ENCODE measurements at regions not wholly inside any gene's neighbourhood (a gene's known extent, or its start where the extent isn't known, plus 50 kb on each side); places are given as distances from the start of the nearest gene placed in this dataset.

- no peaks in the 10 kb centered on the region for H3K79me2 ChIP-seq (ENCODE audit: control insufficient read depth, insufficient read depth, low read length)
- DNase-seq (ENCODE audit: low read depth, low spot score) = no peak
- H2AFZ ChIP-seq (ENCODE audit: low read depth, low read length) = no peak overlapping the region
- H3K4me1 ChIP-seq (ENCODE audit: control insufficient read depth, extremely low read depth, insufficient read depth, low read length) = no peaks in the 10 kb centered on the region
- no peaks in the 10 kb centered on the region for H4K20me1 ChIP-seq (replicated peaks; ENCODE audit: control insufficient read depth, extremely low read depth, insufficient read depth, low read length)
- intact Hi-C loops (cut with micrococcal nuclease) = no loop called here
- FAIRE-seq = no peak
- no peak overlapping the region for H3K4me2 ChIP-seq (ENCODE audit: insufficient read depth, low read length)
- ChIA-PET POLR2A (no interaction called here), CTCF (no interaction called here)
- H3K9me1 ChIP-seq (replicated peaks; ENCODE audit: control insufficient read depth, extremely low read depth, insufficient read depth, low read length) = no peaks in the 10 kb centered on the region
- TF ChIP-seq FOS (IDR thresholded peaks at IDR 0.05; ENCODE audit: borderline replicate concordance, insufficient read depth, low read length) (no peak), EZH2 (IDR thresholded peaks at IDR 0.05; ENCODE audit: borderline replicate concordance, low read depth, low read length, severe bottlenecking) (no peak)
- TF ChIP-seq, protein P1, sequence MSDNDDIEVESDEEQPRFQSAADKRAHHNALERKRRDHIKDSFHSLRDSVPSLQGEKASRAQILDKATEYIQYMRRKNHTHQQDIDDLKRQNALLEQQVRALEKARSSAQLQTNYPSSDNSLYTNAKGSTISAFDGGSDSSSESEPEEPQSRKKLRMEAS (IDR thresholded peaks at IDR 0.05; ENCODE audit: insufficient read depth, insufficient read length) = no peak
- H3K4me3 ChIP-seq (replicated peaks in 1 of 3; ENCODE audit: insufficient read depth in 1 of 3, low read depth in 1 of 3, low read length in 3 of 3) = no peak overlapping the region
- H3K36me3 ChIP-seq (ENCODE audit: control insufficient read depth in 2 of 2, extremely low read depth in 1 of 2, insufficient read depth in 2 of 2, low read length in 2 of 2) = no peaks in the 10 kb centered on the region
- H3K9me3 ChIP-seq (replicated peaks; ENCODE audit: control insufficient read depth, insufficient read depth, low read length) = no peaks in the 10 kb centered on the region
- H3K9ac ChIP-seq (replicated peaks; ENCODE audit: extremely low read depth, insufficient read depth, low read length) = no peak overlapping the region
- H3K27ac ChIP-seq (ENCODE audit: insufficient read depth, low read depth, low read length) = no peak overlapping the region
- no TSS peak for BruUV-seq (replicated peaks)
- dilution Hi-C loops (cut with MboI; ENCODE audit: extremely low pct_ligation_motif_present, low sequenced_read_pairs) = no loop called here
- no peaks in the 10 kb centered on the region for H3K27me3 ChIP-seq (ENCODE audit: control insufficient read depth in 2 of 2, insufficient read depth in 2 of 2, low read length in 2 of 2)
Measured at GRCh38 chr14:71230897-71231296, 323.6 kb downstream of the PCNX1 start.

DNA sequence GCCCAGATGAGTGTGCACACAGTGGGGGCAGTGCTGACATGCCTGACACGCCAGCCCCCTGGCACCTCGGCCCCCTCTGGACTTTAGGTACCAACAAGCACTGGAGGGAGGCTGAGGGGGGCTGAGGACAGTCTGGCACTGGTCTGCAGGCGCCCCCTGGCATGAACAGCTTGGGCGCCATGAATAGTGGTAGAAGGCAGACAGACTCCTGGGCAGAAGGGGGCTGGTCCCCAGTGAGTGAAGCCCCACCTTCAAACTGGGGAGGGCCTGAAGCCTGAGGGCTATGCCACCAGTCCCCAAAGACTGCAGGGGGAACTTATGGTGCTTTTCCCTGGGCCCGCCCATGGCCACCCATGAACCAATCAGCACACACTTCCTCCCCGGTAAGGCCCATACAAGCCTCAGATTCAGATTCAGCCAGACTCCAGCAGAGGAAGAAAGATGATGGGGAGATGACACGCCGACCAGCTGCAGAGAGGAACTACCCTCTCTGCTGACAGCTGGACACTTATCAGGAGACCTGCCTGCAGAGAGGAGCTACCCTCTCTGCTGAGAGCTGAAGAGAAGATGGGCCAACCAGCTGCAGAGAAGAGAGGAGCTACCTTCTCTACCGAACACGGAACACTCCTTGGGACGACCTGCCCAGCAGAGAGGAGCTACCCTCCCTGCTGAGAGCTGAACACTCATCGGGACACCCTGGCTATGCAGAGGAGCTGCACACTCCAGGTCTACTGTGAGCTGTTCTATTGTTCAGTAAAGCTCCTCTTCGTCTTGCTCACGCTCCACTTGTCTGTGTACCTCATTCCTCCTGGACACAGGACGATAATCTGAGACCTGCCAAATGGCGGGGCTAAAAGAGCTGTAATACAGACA lies 324.5 kb downstream of the PCNX1 start:
- Histone ChIP-seq H3K4me2 (ENCODE audit: insufficient read depth, low read length) (no peak overlapping the region), H3K27ac (ENCODE audit: insufficient read depth, low read depth, low read length) (no peak overlapping the region), H2AFZ (ENCODE audit: low read depth, low read length) (no peak overlapping the region), H3K4me3 (replicated peaks in 1 of 3; ENCODE audit: insufficient read depth in 1 of 3, low read depth in 1 of 3, low read length in 3 of 3) (no peak overlapping the region), H3K27me3 (ENCODE audit: control insufficient read depth in 2 of 2, insufficient read depth in 2 of 2, low read length in 2 of 2) (no peaks in the 10 kb centered on the region), H3K9ac (replicated peaks; ENCODE audit: extremely low read depth, insufficient read depth, low read length) (no peak overlapping the region), H3K9me3 (replicated peaks; ENCODE audit: control insufficient read depth, insufficient read depth, low read length) (no peaks in the 10 kb centered on the region), H3K9me1 (replicated peaks; ENCODE audit: control insufficient read depth, extremely low read depth, insufficient read depth, low read length) (no peaks in the 10 kb centered on the region), H3K4me1 (ENCODE audit: control insufficient read depth, extremely low read depth, insufficient read depth, low read length) (no peaks in the 10 kb centered on the region), H4K20me1 (replicated peaks; ENCODE audit: control insufficient read depth, extremely low read depth, insufficient read depth, low read length) (no peaks in the 10 kb centered on the region), H3K36me3 (ENCODE audit: control insufficient read depth in 2 of 2, extremely low read depth in 1 of 2, insufficient read depth in 2 of 2, low read length in 2 of 2) (no peaks in the 10 kb centered on the region), H3K79me2 (ENCODE audit: control insufficient read depth, insufficient read depth, low read length) (no peaks in the 10 kb centered on the region)
- no peak for DNase-seq (ENCODE audit: low read depth, low spot score)
- dilution Hi-C loops (cut with MboI; ENCODE audit: extremely low pct_ligation_motif_present, low sequenced_read_pairs) = no loop called here
- intact Hi-C loops (cut with micrococcal nuclease) = no loop called here
- ChIA-PET CTCF (interaction anchor here (0.9 to 1.0 kb wide), 4 partner anchors 12 to 521 kb away, joined by 3 to 4 read pairs (median 4); no protein-coding TSS in a partner anchor), POLR2A (no interaction called here)
- FAIRE-seq = no peak
- TF ChIP-seq, protein P2, sequence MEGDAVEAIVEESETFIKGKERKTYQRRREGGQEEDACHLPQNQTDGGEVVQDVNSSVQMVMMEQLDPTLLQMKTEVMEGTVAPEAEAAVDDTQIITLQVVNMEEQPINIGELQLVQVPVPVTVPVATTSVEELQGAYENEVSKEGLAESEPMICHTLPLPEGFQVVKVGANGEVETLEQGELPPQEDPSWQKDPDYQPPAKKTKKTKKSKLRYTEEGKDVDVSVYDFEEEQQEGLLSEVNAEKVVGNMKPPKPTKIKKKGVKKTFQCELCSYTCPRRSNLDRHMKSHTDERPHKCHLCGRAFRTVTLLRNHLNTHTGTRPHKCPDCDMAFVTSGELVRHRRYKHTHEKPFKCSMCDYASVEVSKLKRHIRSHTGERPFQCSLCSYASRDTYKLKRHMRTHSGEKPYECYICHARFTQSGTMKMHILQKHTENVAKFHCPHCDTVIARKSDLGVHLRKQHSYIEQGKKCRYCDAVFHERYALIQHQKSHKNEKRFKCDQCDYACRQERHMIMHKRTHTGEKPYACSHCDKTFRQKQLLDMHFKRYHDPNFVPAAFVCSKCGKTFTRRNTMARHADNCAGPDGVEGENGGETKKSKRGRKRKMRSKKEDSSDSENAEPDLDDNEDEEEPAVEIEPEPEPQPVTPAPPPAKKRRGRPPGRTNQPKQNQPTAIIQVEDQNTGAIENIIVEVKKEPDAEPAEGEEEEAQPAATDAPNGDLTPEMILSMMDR (IDR thresholded peaks at IDR 0.05; ENCODE audit: extremely low read depth in 1 of 2, insufficient read depth in 1 of 2, low read depth in 1 of 2, low read length in 2 of 2) = no peak
- TF ChIP-seq EZH2 (IDR thresholded peaks at IDR 0.05; ENCODE audit: borderline replicate concordance, low read depth, low read length, severe bottlenecking) = no peak
- TF ChIP-seq POLR2A (IDR thresholded peaks at IDR 0.05; ENCODE audit: low read depth, low read length) = no peak
- no peak for TF ChIP-seq MYC (IDR thresholded peaks at IDR 0.05; ENCODE audit: low read depth, low read length)
- TF ChIP-seq, protein P1 (IDR thresholded peaks at IDR 0.05; ENCODE audit: insufficient read depth, insufficient read length) = no peak
- TF ChIP-seq GATA2 (IDR thresholded peaks at IDR 0.05; ENCODE audit: insufficient read depth, insufficient read length, low read depth, low read length) = no peak
- no peak for TF ChIP-seq POLR2AphosphoS5 (IDR thresholded peaks at IDR 0.05; ENCODE audit: insufficient read depth, low read depth, low read length)
- no peak for TF ChIP-seq JUN (IDR thresholded peaks at IDR 0.05; ENCODE audit: borderline replicate concordance, insufficient read depth, insufficient read length, low read depth)
- no peak for TF ChIP-seq FOS (IDR thresholded peaks at IDR 0.05; ENCODE audit: borderline replicate concordance, insufficient read depth, low read length)
- no TSS peak for BruUV-seq (replicated peaks)
